Effector CD8-positive, alpha-beta T cell (primary cell): ENCODE measurements at regions not wholly inside any gene's neighbourhood (a gene's known extent, or its start where the extent isn't known, plus 50 kb on each side); places are given as distances from the start of the nearest gene placed in this dataset.
"Not testable (repeated sequence)": the region's sequence is repeated elsewhere in the genome, so short reads cannot be mapped to it uniquely, and the experiment has no call there.

Source experiments
- DNase-seq: peaks from one replicate; lab custom pipeline; 2025; lab: John Stamatoyannopoulos, UW

GRCh38 chr17:37829592-37830123 is 84.8 kb upstream of the HNF1B start:
- no peak for DNase-seq

- DNase-seq: no peak
Observed at GRCh38 chr17:37828651-37829124, 83.8 kb upstream of the HNF1B start.

GRCh38 chr17:37827905-37828650 is 83.2 kb upstream of the HNF1B start:
- no peak for DNase-seq

GRCh38 chr17:37826497-37827430 is 81.9 kb upstream of the HNF1B start:
- DNase-seq: no peak

- DNase-seq: no peak
Observed at GRCh38 chr17:37825851-37826250, 81.0 kb upstream of the HNF1B start.

- DNase-seq: no peak
Observed at GRCh38 chr17:37824534-37825485, 80.0 kb upstream of the HNF1B start.

- no peak for DNase-seq
Observed at GRCh38 chr17:37823996-37824395, 79.1 kb upstream of the HNF1B start.

- no peak for DNase-seq
Observed at GRCh38 chr17:37820995-37821713, 76.3 kb upstream of the HNF1B start.

GRCh38 chr17:37820313-37820994 is 75.6 kb upstream of the HNF1B start:
- DNase-seq: no peak

GRCh38 chr17:37818689-37819088 is 73.8 kb upstream of the HNF1B start:
- DNase-seq: no peak

GRCh38 chr17:37816950-37817349 is 72.1 kb upstream of the HNF1B start:
- DNase-seq: no peak

GRCh38 chr17:37815536-37815935 is 70.7 kb upstream of the HNF1B start:
- DNase-seq: no peak

- DNase-seq: no peak
Observed at GRCh38 chr17:37813751-37814150, 68.9 kb upstream of the HNF1B start.

- DNase-seq: not testable (repeated sequence)
Observed at GRCh38 chr17:37808846-37809245, 64.0 kb upstream of the HNF1B start.

GRCh38 chr17:37802712-37803416 is 58.0 kb upstream of the HNF1B start:
- DNase-seq: no peak

GRCh38 chr17:37802061-37802595 is 57.3 kb upstream of the HNF1B start:
- no peak for DNase-seq

GRCh38 chr17:37801171-37801570 is 56.3 kb upstream of the HNF1B start:
- DNase-seq: no peak

- no peak for DNase-seq
Observed at GRCh38 chr17:37797206-37797605, 52.3 kb upstream of the HNF1B start.

GRCh38 chr17:37796076-37796475 is 51.2 kb upstream of the HNF1B start:
- DNase-seq: no peak
